Pancreas (tissue), 10 donors: ENCODE measurements at regions not wholly inside any gene's neighbourhood (a gene's known extent, or its start where the extent isn't known, plus 50 kb on each side); places are given as distances from the start of the nearest gene placed in this dataset.

Experiments
- ATAC-seq, 4 donors: fragments of 200-7000 bp; cut with Tn5 transposase; one replicate each; pipeline versions ENCODE4 v1.8.0 to v1.9.1; 2020; ENCODE audit warnings: mild to moderate bottlenecking in 4 of 4, moderate library complexity in 4 of 4
- DNase-seq, 6 donors: peaks; one replicate each; pipeline ENCODE4 v3.0.0-alpha.2; 2020
- FAIRE-seq: peaks from 2 replicates; lab custom pipeline; 2012; peaks lifted over from hg19 to GRCh38; lab: Jason Lieb, UNC
- H3K27ac ChIP-seq, 4 donors: fragments of 200-600 bp; sonication (generic); 1 replicate in 3 of 4; 2 replicates in 1 of 4; pipeline versions ENCODE4 v1.5.0 to v1.8.0; 2020
- H3K27me3 ChIP-seq, 4 donors: fragments of 200-600 bp; one replicate each; pipeline ENCODE4 v1.8.0; 2021
- H3K36me3 ChIP-seq, 3 donors: fragments of 200-600 bp; sonication (generic) in 1 of 3; one replicate each; pipeline versions ENCODE4 v1.5.0 to v1.8.0; 2020 to 2021
- H3K4me1 ChIP-seq, 3 donors: fragments of 200-600 bp; one replicate each; pipeline ENCODE4 v1.8.0; 2021
- H3K4me3 ChIP-seq, 4 donors: fragments of 200-600 bp; sonication (generic) in 2 of 4; one replicate each; pipeline versions ENCODE4 v1.5.0 to v1.8.0; 2020 to 2021
- H3K9me3 ChIP-seq, 4 donors: fragments of 200-600 bp; one replicate each; pipeline ENCODE4 v1.8.0; 2021
- CTCF ChIP-seq, 4 donors: fragments of 200-600 bp; sonication (generic) in 3 of 4; IDR thresholded peaks; one replicate each; pipeline versions ENCODE4 v1.5.0 to v1.8.0; 2021; ENCODE audit warnings: antibody characterized with exemption in 4 of 4
- WGBS, 2 donors: extraction: QIAGEN DNeasy Blood & Tissue Kit; methylation state at CpG; one replicate each; pipeline ENCODE4 v1.1.7; 2013; 5-methylcytosine and 5-hydroxymethylcytosine counted together
- intact Hi-C, 3 donors: fragments of 100-400 bp; cut with DNase I; formaldehyde crosslinking; loops; one replicate each; pipeline versions ENCODE4 v1.11.1 to v1.14.2; 2022
- donor health status: healthy with polysubstance abuse.
- donor health status: DM: no; HTN: no; CAD: no; lungs with moderate emphysema.
- donor health status: DM: no; HTN: no; CAD: no.
- donor health status: control.
- donor health status: control.
- donor health status: Bipolar disorder and iron deficiency.
- donor health status: DM: yes; HTN: yes; CAD: no.
- donor health status: DM: no; HTN: no; CAD: no.
- donor health status: DM: no; HTN: no; CAD: no.
- donor health status: DM: yes; HTN: yes; CAD: no.

GRCh38 chr10:57142925-57143576 is 782.0 kb upstream of the ZWINT start:
- intact Hi-C loops = no loop called here
- Histone ChIP-seq H3K36me3 (no peaks in the 10 kb centered on the region), H3K4me3 (no peak overlapping the region), H3K9me3 (no peaks in the 10 kb centered on the region), H3K27me3 (no peaks in the 10 kb centered on the region), H3K4me1 (no peaks in the 10 kb centered on the region), H3K27ac (no peak overlapping the region)
- no peak for DNase-seq
- ATAC-seq = no peak
- TF ChIP-seq CTCF (IDR thresholded peaks at IDR 0.05) = no peak
- no peak for FAIRE-seq
- 21 to 25% methylated on average over 7 of the region's 7 CpGs for WGBS, 2 donors

GRCh38 chr10:57141708-57142107 is 780.6 kb upstream of the ZWINT start:
- H3K27me3 ChIP-seq = no peaks in the 10 kb centered on the region
- intact Hi-C loops = no loop called here
- 71 to 89% methylated on average over 1 of the region's 1 CpG for WGBS, 2 donors
- FAIRE-seq (peak; percentile 13), ATAC-seq (no peak), DNase-seq (no peak)
- H3K27ac ChIP-seq = no peak overlapping the region
- no peaks in the 10 kb centered on the region for H3K4me1 ChIP-seq
- H3K4me3 ChIP-seq = no peak overlapping the region
- H3K9me3 ChIP-seq = no peaks in the 10 kb centered on the region
- H3K36me3 ChIP-seq = no peaks in the 10 kb centered on the region
- TF ChIP-seq CTCF (IDR thresholded peaks at IDR 0.05) = no peak

GRCh38 chr10:57119684-57120083 is 758.6 kb upstream of the ZWINT start:
- H3K9me3 ChIP-seq = no peaks in the 10 kb centered on the region
- FAIRE-seq (no peak), ATAC-seq (no peak), DNase-seq (no peak)
- H3K27ac ChIP-seq = no peak overlapping the region
- 18 to 19% methylated on average over 1 of the region's 1 CpG for WGBS, 2 donors
- TF ChIP-seq CTCF (IDR thresholded peaks at IDR 0.05) = no peak
- intact Hi-C loops = no loop called here
- no peaks in the 10 kb centered on the region for H3K4me1 ChIP-seq
- no peak overlapping the region for H3K4me3 ChIP-seq
- H3K27me3 ChIP-seq = no peaks in the 10 kb centered on the region
- no peaks in the 10 kb centered on the region for H3K36me3 ChIP-seq

- Histone ChIP-seq H3K4me3 (no peak overlapping the region), H3K4me1 (no peaks in the 10 kb centered on the region), H3K27ac (no peak overlapping the region), H3K27me3 (no peaks in the 10 kb centered on the region), H3K9me3 (no peaks in the 10 kb centered on the region), H3K36me3 (no peaks in the 10 kb centered on the region)
- intact Hi-C loops = no loop called here
- WGBS, 2 donors = 54 to 64% methylated on average over 2 of the region's 2 CpGs
- no peak for TF ChIP-seq CTCF (IDR thresholded peaks at IDR 0.05)
- FAIRE-seq (no peak), DNase-seq (no peak), ATAC-seq (no peak)
Observed at GRCh38 chr10:57113545-57113944, 752.5 kb upstream of the ZWINT start.

GRCh38 chr10:57102236-57102635 is 741.2 kb upstream of the ZWINT start:
- WGBS, 2 donors = 2 to 3% methylated on average over 1 of the region's 1 CpG
- intact Hi-C loops = no loop called here
- no peak for TF ChIP-seq CTCF (IDR thresholded peaks at IDR 0.05)
- FAIRE-seq (no peak), ATAC-seq (no peak), DNase-seq (no peak)
- H3K4me3 ChIP-seq = no peak overlapping the region
- H3K36me3 ChIP-seq = no peaks in the 10 kb centered on the region
- H3K27ac ChIP-seq = no peak overlapping the region
- H3K9me3 ChIP-seq = no peaks in the 10 kb centered on the region
- H3K4me1 ChIP-seq = no peaks in the 10 kb centered on the region
- no peaks in the 10 kb centered on the region for H3K27me3 ChIP-seq
